ENCODE measurements at regions not wholly inside any gene's neighbourhood (a gene's known extent, or its start where the extent isn't known, plus 50 kb on each side); places are given as distances from the start of the nearest gene placed in this dataset.

DNA sequence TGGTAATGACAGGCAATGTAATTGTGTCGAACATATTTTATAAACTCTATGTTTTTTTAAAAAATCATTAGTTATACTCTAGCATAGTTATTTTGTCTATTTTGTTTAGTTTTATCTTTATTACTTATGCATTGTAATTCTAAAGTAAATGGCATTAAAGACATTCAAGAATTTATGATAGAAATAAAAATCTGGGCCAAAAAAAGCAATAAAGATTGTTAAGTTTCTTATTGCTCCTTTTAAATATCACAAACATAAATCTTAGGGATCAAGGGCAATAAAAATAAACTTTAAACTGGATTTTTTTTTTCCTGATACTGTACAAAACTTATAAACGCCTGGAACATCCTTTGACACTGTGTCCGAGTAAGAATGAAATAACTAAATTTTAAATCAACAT, 931.5 kb upstream of the EYS start:
- POLR2A ChIA-PET = no interaction called here
- FAIRE-seq = no peak

DNA sequence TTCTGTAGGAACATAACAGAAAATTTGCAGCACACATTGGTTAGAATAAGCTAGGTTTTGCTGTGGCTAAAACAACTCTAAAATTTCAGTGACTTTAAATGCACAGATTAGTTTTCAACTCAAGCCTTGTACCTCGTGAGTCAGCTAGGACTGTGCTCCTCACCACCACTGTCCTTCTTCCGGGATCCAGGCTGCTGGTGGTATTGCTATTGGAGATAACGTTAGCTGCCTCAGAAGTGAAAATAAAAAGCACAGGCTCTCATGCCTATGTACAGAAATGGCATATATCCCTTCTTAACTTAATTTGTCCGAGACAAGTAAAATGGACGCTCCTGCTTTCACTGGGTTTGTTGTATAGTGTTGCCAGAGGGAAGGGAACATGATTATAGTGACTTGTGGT, 931.1 kb upstream of the EYS start:
- Histone ChIP-seq H3K4me2 (no peak overlapping the region), H3K4me3 (no peak overlapping the region), H3K9me3 (no peaks in the 10 kb centered on the region), H3K4me1 (no peaks in the 10 kb centered on the region), H3K27ac (no peak overlapping the region)
- no peak for TF ChIP-seq JUNB (IDR thresholded peaks at IDR 0.05)
- no peak for TF ChIP-seq ZNF302 (CRISPR knock-in tag; IDR thresholded peaks at IDR 0.05)
- no peak for TF ChIP-seq EHF (CRISPR knock-in tag; IDR thresholded peaks at IDR 0.05)
- no peak for TF ChIP-seq CBX8 (IDR thresholded peaks at IDR 0.05)
- TF ChIP-seq FOSL2 (IDR thresholded peaks at IDR 0.05) = no peak
- no peak for TF ChIP-seq FOSL2 (CRISPR knock-in tag; IDR thresholded peaks at IDR 0.05)
- TF ChIP-seq, protein P1, sequence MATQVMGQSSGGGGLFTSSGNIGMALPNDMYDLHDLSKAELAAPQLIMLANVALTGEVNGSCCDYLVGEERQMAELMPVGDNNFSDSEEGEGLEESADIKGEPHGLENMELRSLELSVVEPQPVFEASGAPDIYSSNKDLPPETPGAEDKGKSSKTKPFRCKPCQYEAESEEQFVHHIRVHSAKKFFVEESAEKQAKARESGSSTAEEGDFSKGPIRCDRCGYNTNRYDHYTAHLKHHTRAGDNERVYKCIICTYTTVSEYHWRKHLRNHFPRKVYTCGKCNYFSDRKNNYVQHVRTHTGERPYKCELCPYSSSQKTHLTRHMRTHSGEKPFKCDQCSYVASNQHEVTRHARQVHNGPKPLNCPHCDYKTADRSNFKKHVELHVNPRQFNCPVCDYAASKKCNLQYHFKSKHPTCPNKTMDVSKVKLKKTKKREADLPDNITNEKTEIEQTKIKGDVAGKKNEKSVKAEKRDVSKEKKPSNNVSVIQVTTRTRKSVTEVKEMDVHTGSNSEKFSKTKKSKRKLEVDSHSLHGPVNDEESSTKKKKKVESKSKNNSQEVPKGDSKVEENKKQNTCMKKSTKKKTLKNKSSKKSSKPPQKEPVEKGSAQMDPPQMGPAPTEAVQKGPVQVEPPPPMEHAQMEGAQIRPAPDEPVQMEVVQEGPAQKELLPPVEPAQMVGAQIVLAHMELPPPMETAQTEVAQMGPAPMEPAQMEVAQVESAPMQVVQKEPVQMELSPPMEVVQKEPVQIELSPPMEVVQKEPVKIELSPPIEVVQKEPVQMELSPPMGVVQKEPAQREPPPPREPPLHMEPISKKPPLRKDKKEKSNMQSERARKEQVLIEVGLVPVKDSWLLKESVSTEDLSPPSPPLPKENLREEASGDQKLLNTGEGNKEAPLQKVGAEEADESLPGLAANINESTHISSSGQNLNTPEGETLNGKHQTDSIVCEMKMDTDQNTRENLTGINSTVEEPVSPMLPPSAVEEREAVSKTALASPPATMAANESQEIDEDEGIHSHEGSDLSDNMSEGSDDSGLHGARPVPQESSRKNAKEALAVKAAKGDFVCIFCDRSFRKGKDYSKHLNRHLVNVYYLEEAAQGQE (IDR thresholded peaks at IDR 0.05) = no peak
- no peak for TF ChIP-seq KDM5A (IDR thresholded peaks at IDR 0.05)
- no peak for TF ChIP-seq CEBPB (IDR thresholded peaks at IDR 0.05)
- TF ChIP-seq FOXS1 (CRISPR knock-in tag; IDR thresholded peaks at IDR 0.05) = no peak
- no peak for TF ChIP-seq SMC3 (IDR thresholded peaks at IDR 0.05)
- TF ChIP-seq CHD2 (IDR thresholded peaks at IDR 0.05; ENCODE audit: low read length, partially characterized antibody) = no peak
- no peak for TF ChIP-seq HOXB13 (CRISPR knock-in tag; IDR thresholded peaks at IDR 0.05; ENCODE audit: low read depth)
- DNase-seq (ENCODE audit: low read depth in 1 of 2, low spot score in 1 of 2) (no peak), ATAC-seq (no peak), FAIRE-seq (no peak)
- POLR2A ChIA-PET = no interaction called here
- 17% methylated on average over 5 of the region's 5 CpGs for WGBS (ENCODE audit: missing lambda C conversion rate)
- CTCF ChIA-PET = no interaction called here

More for the DNA sequence above, 931.5 kb upstream of the EYS start:
- no peak overlapping the region for H3K4me2 ChIP-seq
- no peak for DNase-seq (ENCODE audit: low read depth in 1 of 2, low spot score in 1 of 2)
- H3K9me3 ChIP-seq = no peaks in the 10 kb centered on the region
- H3K4me3 ChIP-seq = no peak overlapping the region
- ATAC-seq = no peak
- TF ChIP-seq, protein P1 (IDR thresholded peaks at IDR 0.05) = no peak
- TF ChIP-seq GATA3 (IDR thresholded peaks at IDR 0.05; ENCODE audit: borderline replicate concordance) (no peak), FOSL2 (IDR thresholded peaks at IDR 0.05) (no peak), FOSL2 (CRISPR knock-in tag; IDR thresholded peaks at IDR 0.05) (no peak), FOXS1 (CRISPR knock-in tag; IDR thresholded peaks at IDR 0.05) (no peak), CBX2 (IDR thresholded peaks at IDR 0.05; ENCODE audit: borderline replicate concordance, low read depth) (no peak), JUN (IDR thresholded peaks at IDR 0.05) (no peak), MAZ (IDR thresholded peaks at IDR 0.05; ENCODE audit: borderline replicate concordance, low read depth, low read length) (no peak), CHD2 (IDR thresholded peaks at IDR 0.05; ENCODE audit: low read length, partially characterized antibody) (no peak), EHF (CRISPR knock-in tag; IDR thresholded peaks at IDR 0.05) (no peak), TFCP2L1 (CRISPR knock-in tag; IDR thresholded peaks at IDR 0.05) (no peak), RAD21 (conservative IDR thresholded peaks at IDR 0.05 in 1 of 2, IDR thresholded peaks at IDR 0.05 in 1 of 2) (no peak), NR3C1 (IDR thresholded peaks at IDR 0.05) (no peak), KDM5A (IDR thresholded peaks at IDR 0.05) (no peak), RCOR1 (IDR thresholded peaks at IDR 0.05; ENCODE audit: low read depth, low read length) (no peak), MAFK (IDR thresholded peaks at IDR 0.05; ENCODE audit: partially characterized antibody) (no peak), POLR2AphosphoS2 (conservative IDR thresholded peaks at IDR 0.05; ENCODE audit: low read length) (no peak), HOXB13 (CRISPR knock-in tag; IDR thresholded peaks at IDR 0.05; ENCODE audit: low read depth) (no peak), CHD4 (IDR thresholded peaks at IDR 0.05; ENCODE audit: borderline replicate concordance) (no peak)
- TF ChIP-seq, protein P2, sequence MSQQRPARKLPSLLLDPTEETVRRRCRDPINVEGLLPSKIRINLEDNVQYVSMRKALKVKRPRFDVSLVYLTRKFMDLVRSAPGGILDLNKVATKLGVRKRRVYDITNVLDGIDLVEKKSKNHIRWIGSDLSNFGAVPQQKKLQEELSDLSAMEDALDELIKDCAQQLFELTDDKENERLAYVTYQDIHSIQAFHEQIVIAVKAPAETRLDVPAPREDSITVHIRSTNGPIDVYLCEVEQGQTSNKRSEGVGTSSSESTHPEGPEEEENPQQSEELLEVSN (IDR thresholded peaks at IDR 0.05; ENCODE audit: borderline replicate concordance, low read depth) = no peak
- TF ChIP-seq, protein P3, sequence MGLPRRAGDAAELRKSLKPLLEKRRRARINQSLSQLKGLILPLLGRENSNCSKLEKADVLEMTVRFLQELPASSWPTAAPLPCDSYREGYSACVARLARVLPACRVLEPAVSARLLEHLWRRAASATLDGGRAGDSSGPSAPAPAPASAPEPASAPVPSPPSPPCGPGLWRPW (IDR thresholded peaks at IDR 0.05) = no peak
- CTCF ChIA-PET = no interaction called here
- WGBS (ENCODE audit: missing lambda C conversion rate) = 35% methylated on average over 3 of the region's 3 CpGs
- H3K27ac ChIP-seq = no peak overlapping the region
- no peaks in the 10 kb centered on the region for H3K4me1 ChIP-seq

Measured in A549 (cell line).